ENCODE measurements at regions not wholly inside any gene's neighbourhood (a gene's known extent, or its start where the extent isn't known, plus 50 kb on each side); places are given as distances from the start of the nearest gene placed in this dataset.

GRCh38 chr5:38634568-38635369, 78.3 kb upstream of the LIFR start:
- DNase-seq (ENCODE audit: extremely low read depth, low read depth): no peak
- no peak for TF ChIP-seq CTCF (IDR thresholded peaks at IDR 0.05; ENCODE audit: low read depth, low read length, missing control alignments)
- H3K4me3 ChIP-seq (replicated peaks; ENCODE audit: low read depth, low read length): no peak overlapping the region

GRCh38 chr5:38636626-38637025, 80.2 kb upstream of the LIFR start:
- TF ChIP-seq CTCF (IDR thresholded peaks at IDR 0.05; ENCODE audit: low read depth, low read length, missing control alignments): no peak
- no peak for DNase-seq (ENCODE audit: extremely low read depth, low read depth)
- H3K4me3 ChIP-seq (replicated peaks; ENCODE audit: low read depth, low read length): no peak overlapping the region

- DNase-seq (ENCODE audit: extremely low read depth, low read depth): no peak
- H3K4me3 ChIP-seq (replicated peaks; ENCODE audit: low read depth, low read length): no peak overlapping the region
- TF ChIP-seq CTCF (IDR thresholded peaks at IDR 0.05; ENCODE audit: low read depth, low read length, missing control alignments): no peak
Observed at GRCh38 chr5:38638656-38639055, 82.2 kb upstream of the LIFR start.

- TF ChIP-seq CTCF (IDR thresholded peaks at IDR 0.05; ENCODE audit: low read depth, low read length, missing control alignments): no peak
- no peak for DNase-seq (ENCODE audit: extremely low read depth, low read depth)
- no peak overlapping the region for H3K4me3 ChIP-seq (replicated peaks; ENCODE audit: low read depth, low read length)
Observed at GRCh38 chr5:38639377-38640358, 83.2 kb upstream of the LIFR start.

GRCh38 chr5:38641003-38641402, 84.6 kb upstream of the LIFR start:
- no peak overlapping the region for H3K4me3 ChIP-seq (replicated peaks; ENCODE audit: low read depth, low read length)
- TF ChIP-seq CTCF (IDR thresholded peaks at IDR 0.05; ENCODE audit: low read depth, low read length, missing control alignments): no peak
- DNase-seq (ENCODE audit: extremely low read depth, low read depth): no peak

GRCh38 chr5:38642189-38642911, 85.9 kb upstream of the LIFR start:
- no peak for DNase-seq (ENCODE audit: extremely low read depth, low read depth)
- TF ChIP-seq CTCF (IDR thresholded peaks at IDR 0.05; ENCODE audit: low read depth, low read length, missing control alignments): no peak
- no peak overlapping the region for H3K4me3 ChIP-seq (replicated peaks; ENCODE audit: low read depth, low read length)
